Choroid plexus epithelial cell (primary cell): ENCODE measurements at regions not wholly inside any gene's neighbourhood (a gene's known extent, or its start where the extent isn't known, plus 50 kb on each side); places are given as distances from the start of the nearest gene placed in this dataset.

Source experiments
- DNase-seq: peaks from one replicate; pipeline ENCODE4 v3.0.0-alpha.2; 2010; ENCODE audit warnings: low read depth
- H3K4me3 ChIP-seq: 2 replicates; pipeline ENCODE4 v1.5.1; 2011; ENCODE audit warnings: low read depth, mild to moderate bottlenecking, control low read depth, low read length, moderate library complexity
- CTCF ChIP-seq: conservative IDR thresholded peaks from 2 replicates; pipeline ENCODE4 v1.5.1; 2011; ENCODE audit warnings: low read depth, mild to moderate bottlenecking, control low read depth, inconsistent platforms, low read length, moderate library complexity

DNA sequence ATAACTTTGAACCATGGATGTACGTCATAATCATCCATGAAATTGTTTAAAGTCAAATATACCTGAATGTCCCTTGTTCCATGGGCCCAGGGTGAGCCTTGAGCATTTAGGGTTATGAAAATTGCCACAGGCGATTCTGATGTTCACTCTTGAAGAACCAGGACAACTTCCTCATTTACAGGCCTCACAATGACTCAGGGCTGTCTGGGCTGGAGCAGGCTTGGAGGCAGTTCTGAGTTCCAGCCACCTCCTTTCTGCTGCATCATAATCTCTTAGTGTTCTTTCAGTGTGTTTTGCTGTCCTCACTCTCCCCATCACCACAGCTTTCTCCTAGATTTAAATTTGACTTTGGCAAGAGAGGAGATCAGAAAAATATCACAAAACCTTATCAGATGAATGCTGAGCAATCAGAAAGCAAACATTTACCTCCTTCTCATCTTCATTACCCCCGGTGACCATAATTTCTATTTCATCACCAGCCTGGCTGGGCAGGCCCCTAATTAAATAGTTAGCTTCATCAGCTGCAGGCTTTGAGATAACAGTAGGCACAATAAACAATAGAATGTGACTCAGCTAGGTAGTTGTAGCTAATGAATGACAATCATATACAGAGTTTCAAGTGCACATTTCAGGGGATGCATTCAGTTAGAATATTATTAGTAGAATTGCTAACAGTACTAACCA, 571.0 kb downstream of the SH2D4B start:
- no peak for DNase-seq

DNA sequence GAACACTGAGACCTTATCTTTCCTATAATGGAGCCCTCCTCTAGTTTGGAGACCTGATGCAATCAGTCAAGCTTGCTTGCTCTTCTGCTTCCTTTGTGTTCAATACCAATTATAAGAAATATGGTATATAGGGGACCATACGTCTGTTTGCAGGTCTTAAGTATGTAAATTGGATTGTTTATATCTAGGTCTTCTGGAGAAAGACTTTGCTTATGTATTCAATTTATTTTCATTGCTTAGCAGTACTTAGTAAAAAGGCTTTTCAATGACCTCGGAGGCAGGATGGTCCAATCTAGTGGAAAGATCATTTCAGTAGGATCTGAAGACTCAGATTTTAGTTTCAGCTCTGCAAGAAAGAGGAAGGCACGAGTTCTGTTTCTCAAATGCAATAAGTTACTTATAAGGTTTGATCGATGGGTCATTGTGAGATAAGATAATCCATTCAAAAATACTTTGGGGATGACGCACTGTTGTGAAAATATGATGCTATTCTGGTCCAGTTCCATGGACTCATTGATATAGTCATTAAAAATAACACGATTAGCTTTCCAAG, 571.6 kb downstream of the SH2D4B start:
- DNase-seq, result no peak
- TF ChIP-seq CTCF, result no peak
- H3K4me3 ChIP-seq, result no peak overlapping the region

More for the DNA sequence above, 571.0 kb downstream of the SH2D4B start:
- H3K4me3 ChIP-seq, result no peak overlapping the region
- no peak for TF ChIP-seq CTCF

DNA sequence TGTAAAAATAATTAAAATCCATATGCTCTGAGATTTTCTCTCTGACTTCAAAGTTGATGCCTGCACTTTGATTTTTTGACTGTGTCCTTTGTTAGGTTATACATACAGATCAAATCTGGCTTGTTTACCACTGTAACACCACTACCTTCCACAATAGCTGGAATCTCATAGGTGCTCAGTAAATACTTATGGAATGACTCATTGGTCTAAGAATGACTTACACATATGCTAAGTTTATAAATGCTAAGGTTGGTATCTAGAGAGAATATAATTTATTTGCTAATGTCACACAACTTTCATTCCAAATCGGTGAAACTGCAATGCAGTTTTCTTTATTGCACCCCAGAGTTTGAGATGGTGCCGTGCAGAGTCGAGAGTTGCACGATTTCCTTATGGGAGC, 578.5 kb downstream of the SH2D4B start:
- DNase-seq, result no peak
- TF ChIP-seq CTCF, result no peak
- no peak overlapping the region for H3K4me3 ChIP-seq

GRCh38 chr10:81116990-81117389, 579.3 kb downstream of the SH2D4B start:
- no peak for TF ChIP-seq CTCF
- no peak for DNase-seq
- no peak overlapping the region for H3K4me3 ChIP-seq

- H3K4me3 ChIP-seq, result no peak overlapping the region
- TF ChIP-seq CTCF, result no peak
- no peak for DNase-seq
Observed at GRCh38 chr10:81127931-81128330, 590.2 kb downstream of the SH2D4B start.

DNA sequence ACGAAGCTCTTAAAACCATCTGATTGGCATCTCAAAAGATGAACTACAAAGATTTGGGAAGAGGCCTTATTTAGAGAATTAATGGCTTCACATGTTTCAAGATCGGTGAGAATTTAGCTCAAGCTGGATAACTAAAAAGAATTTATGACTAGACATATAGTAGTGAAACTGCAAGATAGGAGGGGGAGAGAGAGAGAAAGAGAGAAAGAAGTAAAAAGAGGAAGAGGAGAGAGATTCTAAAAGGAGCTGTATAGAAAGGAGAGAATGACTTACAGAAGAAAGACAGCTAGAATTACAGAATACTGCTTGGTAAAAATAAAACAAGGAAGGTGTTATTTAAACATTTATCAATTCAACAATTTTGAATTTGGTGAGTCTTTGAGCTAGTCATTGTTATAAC, 592.3 kb downstream of the SH2D4B start:
- no peak overlapping the region for H3K4me3 ChIP-seq
- TF ChIP-seq CTCF, result no peak
- no peak for DNase-seq

GRCh38 chr10:81135851-81136250, 598.1 kb downstream of the SH2D4B start:
- TF ChIP-seq CTCF, result no peak
- H3K4me3 ChIP-seq, result no peak overlapping the region
- no peak for DNase-seq
